CD4-positive, alpha-beta T cell treated with Interferon gamma for 1 hour (primary cell): ENCODE measurements at regions not wholly inside any gene's neighbourhood (a gene's known extent, or its start where the extent isn't known, plus 50 kb on each side); places are given as distances from the start of the nearest gene placed in this dataset.
A peak's percentile ranks its signal among the peaks of the same experiment; 100 is the strongest.

Source experiments
- DNase-seq: peaks from one replicate; pipeline ENCODE4 v3.0.0-alpha.2; 2020

DNA sequence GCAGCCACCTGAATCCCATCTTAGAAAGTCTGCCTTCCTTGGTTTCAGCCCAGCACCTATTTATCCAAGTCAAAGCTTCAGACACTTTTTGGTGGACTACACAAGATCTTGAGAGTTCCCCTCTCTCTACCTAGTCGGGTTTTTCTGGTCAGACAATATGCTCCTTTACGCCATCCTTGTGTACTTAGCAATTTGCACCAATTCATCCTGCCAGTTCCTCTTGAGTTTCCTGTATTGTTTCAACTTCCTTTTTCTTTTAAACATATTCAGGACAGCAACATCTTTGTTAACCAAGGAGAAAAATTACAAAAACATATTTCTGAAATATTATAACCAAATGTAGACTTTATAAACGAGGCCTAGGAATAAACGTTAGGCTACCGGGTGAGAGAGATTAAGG is 368.2 kb upstream of the CADM1 start:
- no peak for DNase-seq

DNA sequence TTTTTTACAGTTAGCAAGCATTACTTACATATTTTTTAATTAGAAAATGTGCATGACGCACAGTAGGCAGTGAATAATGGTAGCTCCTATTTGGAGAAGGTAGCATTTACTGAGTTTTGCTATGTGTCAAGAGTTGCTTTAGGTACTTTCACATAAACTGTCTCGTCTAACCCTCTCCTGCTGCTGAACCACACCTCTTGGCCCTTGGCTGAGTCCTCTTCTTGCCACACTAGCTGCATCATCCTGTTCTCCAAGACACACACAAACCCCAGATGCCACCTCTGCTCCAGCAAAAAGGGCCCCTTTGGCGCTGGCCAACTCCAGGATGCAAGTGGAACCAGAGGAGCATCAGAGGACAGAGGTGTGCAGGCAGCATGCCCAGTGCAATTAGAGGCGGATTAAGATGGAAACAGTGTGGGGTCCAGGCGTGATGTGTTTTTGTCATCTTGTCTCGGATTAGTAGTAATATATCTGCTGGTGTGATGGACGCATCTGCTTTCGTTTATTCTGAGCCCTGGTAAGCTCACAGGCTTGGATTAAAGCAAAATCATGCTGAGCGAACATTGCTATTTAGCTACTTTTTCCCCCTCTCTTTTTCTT is 367.0 kb upstream of the CADM1 start:
- no peak for DNase-seq

DNA sequence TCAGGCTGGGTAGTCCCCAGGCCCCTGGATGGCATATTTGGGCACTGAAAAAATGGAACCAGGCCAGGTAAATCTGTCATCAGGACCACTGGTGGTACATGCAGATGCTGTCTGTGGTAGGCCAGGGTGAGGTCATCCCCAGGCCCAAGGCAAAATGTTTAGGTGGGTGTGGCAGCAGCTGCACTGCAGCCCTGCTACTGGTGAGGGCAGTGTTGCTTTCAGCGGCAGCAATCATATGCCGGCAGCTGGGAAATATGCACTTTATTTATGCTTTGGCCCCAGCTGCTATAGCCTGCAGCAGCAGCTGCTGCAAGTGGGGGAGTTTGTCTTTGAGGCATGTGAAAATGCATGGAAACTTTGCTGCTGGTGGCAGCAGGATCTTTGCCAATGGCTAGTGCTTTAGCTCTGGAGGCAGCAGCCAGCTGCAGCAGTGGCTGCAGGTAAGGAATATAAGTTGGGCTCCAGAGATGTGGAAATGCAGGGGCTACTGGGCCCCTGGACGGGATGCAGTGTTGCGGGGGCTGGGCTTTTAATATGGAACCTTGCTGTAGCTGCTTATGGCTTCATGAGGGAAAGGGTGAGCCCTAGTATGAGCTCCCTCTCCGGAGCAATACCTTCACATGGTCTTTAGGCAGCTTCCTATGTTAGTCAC is 365.7 kb upstream of the CADM1 start:
- peak; percentile 8 for DNase-seq

DNA sequence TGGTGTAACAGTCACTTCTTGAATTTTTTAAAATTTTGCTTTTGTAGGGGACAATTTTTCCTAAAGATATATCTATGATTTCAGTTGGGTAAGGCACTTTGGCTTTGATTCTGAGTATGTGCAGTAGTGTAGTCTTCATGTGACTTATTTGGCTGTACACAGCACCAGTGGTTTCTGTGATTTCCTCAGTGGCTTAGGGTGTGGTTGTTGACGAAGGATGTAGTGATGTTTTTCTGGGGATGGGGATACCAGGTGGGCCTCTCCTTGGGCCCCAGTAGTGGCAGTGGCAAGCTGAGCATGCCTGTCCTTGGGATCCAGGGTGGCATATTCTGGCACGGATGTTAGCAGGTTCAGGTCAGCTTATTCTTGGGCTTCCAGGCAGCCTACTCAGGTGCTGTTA is 364.9 kb upstream of the CADM1 start:
- no peak for DNase-seq

DNA sequence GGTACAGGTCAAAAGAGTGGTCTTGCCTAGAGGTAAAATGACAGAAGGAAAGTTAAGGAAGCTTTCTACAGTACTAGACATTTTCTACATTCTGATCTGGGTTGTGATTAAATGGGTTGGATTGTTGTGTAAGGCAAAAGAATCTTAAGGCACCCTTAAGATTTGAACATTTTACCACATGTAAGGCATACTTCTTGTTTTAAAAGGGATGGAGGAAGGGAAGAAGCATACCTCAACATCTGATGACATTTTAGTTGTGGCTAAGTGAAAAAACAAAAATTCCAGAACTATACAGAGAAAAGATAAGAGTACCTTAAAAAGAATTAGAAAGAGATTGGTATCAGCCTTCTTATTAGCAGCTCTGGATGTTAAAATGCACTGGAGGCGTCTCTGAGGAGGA is 356.0 kb upstream of the CADM1 start:
- no peak for DNase-seq

DNA sequence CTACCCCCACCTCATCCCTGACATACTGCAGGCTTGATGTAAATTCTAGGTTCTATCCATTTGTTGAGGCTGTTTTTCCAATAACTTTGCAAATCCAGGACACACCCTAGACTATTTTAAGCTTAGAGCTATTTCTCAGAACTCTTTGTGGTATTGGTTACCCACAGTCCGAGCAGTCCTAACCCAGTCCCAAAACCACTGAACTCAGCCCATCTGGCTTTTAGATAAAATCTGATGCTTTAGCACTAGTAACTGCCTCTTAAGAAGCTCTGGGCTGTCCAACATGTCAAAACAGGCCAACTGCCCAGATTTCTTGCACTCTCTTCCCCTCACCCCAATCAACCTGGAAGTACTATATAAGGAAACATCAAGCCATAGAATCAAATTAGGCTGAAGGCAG is 344.4 kb upstream of the CADM1 start:
- no peak for DNase-seq

DNA sequence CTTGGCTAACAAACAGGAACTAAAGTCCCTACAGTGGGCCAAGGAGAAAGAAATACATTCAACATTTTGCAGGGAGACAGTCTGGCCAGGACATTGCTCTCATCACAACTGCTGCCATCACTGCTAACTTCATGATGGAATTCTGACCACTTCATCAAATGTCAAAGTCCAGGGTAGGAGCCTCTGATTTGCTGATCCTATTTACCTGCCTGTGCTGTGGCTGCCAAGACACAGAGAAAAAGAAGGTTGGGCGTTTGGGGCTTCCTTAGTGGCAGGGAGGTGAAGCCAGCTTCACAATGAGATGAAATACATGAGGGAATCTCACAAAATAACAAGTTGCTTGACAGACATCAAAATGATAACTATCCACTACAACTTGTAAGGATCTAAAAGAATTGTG is 343.9 kb upstream of the CADM1 start:
- no peak for DNase-seq

DNA sequence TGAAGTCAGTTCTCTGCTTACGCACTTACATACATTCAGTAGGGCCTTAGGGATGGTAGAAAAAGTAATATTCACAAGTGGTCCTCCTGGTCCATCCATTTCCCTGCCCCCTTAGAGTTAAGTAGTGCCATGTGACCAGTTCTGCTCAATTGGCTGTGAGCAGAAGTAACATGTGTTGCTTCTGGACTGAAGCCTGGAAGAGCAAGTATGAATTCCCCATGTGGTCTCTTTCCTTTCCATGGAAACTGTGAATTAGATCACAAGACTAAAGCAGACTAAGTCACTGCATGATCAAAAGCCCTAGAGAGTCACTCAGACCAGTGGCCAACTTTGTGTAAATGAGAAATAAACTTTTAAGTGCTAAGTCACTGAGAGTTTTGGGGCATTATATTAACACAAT is 341.7 kb upstream of the CADM1 start:
- DNase-seq, result no peak

DNA sequence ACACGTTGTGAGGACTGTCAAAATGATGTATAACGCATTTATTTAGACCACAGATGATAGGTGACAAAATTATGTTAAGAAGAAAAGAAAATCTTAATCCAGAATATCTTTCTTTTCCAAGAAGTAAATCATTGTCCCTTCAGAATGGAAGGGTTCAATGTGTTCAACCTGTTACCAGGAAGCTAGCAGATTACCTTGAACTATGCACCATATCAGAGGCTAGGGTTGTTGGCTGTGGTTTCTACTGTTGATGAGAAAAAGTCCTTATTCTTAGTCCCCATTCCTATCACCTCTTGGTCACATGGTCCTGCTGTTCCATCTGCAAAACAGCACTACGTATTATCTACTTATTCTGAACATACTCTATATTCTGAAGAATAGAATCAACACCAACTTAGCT is 339.5 kb upstream of the CADM1 start:
- no peak for DNase-seq

DNA sequence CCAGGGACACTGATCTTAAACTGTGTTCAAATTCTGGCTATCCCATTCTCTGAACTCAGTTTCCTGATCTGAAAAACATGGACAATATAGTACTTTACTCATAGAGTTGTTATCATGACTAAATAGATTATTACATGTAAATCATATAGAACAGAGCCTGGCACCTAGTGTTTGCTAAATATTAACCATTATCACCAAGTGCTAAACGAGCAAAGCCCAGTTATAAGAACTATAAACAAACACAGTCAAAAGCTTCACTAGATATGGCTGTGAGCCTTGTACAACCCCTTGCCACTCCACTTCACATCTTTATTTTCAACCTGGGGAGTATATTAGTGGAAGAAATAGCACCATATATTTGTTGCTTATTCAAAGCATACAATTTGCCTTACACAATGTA is 338.9 kb upstream of the CADM1 start:
- DNase-seq, result no peak

DNA sequence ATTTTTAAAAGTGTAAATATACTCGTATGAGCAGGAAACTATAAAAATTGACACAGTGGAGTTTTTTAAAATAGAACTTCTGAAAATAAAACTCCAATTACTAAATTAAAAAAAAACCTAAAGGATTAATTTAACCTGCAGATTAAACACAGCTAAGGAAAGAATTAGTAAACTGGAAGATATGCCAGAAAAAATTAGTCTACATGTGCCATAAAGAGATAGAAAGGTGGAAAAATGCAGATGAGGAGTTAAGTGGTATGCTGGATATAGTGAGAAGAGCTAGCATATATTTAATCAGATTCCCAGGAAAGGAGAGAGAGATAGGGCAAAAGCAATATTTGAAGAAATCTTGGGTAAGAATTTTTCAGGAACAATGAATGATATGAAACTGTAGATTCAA is 315.8 kb upstream of the CADM1 start:
- no peak for DNase-seq

DNA sequence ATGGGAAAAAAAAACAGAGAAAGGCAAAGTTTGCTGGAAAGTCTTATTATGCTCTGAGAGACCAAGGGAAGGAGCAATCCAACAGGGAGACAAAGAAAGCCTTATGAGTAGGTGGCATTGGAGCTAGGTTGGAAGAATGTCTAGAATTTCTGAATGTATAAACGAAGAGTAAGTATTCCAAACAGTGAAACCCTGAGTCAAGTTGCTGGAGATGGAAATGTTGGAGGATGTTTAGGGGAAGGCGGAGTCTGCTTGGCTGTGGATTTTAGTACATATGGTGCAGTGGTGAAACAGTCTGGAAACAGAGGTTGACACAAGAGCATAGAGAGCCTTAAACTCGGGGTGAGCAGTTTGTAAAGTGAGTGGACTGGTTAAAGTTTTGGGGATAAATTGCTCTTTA is 314.8 kb upstream of the CADM1 start:
- DNase-seq, result no peak

DNA sequence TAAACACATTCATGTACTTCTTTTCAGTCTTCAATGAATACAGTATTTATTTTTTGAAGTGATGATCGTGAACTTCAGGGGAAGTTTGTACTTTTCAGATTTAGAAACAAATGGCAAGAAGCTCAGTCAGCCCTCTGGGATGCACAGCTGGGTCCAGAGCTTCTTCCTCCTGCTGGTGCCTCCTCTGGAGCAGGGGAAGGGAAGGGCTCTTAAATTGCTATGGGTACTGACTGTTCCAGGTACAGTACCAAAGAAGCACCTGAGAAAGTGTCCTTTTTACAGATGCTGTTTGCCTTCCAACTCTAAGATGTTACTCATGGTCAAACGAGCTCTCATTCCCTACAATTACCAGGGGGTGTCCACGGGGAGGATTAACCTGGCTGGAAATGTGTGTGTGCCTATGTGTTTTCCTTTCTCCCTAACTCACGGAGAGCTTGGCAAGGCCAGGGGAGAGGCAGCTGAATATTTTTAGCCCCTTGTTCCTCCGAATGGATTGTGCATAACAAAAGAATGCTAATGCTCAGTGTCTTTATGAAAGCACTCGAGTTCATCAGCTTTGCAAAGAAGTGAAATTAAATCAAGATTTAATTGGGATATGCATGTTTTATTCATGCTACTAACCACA is 313.7 kb upstream of the CADM1 start:
- no peak for DNase-seq

DNA sequence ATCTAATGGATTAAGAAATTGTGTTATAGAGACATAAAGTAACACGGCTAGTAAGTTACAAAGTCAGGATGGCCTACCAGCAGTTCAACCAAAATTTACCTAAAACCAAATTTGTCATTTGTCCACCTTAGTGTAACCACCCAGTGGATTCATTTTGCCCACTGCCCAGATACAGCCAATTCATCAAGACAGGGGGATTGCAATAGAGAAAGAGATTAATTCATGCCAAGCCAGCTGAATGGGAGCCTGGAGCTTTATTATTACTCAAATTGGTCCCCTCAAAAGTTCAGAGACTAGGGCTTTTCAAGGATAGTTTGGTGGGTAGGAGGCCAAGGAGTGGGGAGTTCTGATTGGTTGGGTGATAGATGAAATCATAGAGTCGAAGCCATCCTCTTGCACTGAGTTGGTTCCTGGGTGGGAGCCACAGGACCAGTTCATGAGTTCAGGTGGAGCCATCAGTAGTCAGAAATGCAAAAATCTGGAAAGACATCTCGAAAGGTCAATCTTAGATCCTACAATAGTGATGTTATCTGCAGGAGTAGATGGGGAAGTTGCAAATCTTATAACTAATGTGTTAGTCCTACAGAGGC is 304.2 kb upstream of the CADM1 start:
- no peak for DNase-seq

DNA sequence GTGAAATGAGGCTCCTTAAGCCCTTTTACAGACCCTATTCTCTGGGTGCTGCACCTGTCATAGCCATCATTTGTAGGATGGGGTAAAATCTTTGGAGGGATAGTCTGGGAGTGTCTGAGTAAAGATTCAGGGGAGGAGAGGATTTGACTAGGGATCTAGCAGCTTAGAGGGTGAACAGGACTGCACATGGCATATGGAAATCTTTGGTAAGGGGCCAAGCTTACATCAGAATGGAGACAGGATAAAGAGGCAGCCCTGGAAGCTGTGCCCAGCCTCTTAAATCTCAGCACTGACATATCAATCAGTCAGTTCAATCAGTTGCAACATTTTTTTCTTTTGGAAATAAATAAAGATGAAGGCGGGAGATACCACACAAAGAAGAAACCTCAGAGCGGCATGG is 301.8 kb upstream of the CADM1 start:
- no peak for DNase-seq

DNA sequence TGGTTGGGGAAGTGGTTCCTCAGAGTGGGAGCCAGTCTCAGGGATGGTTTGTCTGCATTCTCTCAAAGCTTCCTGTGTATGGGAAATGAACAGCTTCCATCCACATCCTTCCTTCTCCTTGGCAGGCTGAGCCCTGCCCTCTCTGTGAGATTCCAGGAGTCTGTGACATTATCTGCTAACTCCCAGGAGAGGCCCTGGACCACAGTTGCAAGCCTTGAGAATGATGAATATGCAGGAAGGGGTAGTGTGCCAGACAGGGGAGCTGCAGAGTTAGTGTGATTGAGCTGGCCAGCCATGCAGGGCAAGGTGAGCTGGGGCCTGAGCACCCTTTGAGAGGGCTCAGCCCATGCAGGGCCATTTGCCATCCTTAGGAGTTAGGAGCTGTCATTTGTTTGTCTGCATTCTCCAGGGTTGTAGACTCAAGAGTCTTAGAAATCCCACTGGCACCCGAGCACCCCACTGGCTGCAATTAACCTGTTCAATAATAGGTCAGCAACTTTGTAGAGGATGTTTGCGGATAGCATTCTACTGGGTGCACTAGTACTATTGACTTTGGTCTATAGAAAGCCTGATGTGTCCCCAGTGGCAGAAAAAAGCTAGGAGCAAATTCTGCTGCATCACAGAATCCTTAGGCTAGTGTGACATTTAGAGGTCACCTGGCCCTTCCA is 299.0 kb upstream of the CADM1 start:
- DNase-seq, result no peak

DNA sequence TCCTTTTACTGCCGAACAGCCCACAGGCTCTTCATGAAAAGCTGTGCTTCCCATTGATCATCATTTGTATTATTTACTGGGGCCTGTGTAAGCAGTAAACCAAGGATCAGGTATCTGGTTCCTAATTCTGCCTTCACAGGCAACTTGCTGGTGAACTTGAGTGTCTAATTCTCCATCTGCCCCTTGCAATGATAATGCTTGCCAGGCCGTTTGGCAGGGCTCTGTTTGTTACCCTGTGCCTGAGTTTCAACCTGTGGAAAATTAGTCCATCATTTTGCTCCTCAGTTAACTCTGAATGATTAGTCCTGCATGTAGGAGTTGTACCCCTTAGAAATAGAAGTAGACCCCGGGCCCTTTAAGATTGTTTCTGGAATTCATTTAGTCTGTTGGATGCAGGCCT is 298.4 kb upstream of the CADM1 start:
- no peak for DNase-seq

DNA sequence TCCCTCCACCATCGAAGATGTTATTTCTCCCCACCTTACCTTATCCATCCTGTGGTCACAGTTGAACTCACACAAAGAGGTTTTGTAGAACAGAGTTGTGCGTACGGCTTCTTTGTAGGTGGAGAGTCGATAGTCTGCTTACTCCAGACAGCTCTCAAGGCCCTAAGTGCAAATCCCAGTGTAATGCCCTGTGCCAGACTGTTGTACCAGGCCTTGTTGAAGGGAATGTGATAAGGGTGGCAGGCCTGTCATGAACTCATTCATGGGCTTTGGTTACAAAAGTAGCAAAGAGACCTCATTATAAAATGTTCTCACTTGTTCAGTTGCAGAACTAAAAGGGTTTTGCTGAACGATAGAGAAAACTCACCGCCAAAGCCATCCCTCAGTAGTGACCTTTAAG is 288.7 kb upstream of the CADM1 start:
- DNase-seq, result no peak

DNA sequence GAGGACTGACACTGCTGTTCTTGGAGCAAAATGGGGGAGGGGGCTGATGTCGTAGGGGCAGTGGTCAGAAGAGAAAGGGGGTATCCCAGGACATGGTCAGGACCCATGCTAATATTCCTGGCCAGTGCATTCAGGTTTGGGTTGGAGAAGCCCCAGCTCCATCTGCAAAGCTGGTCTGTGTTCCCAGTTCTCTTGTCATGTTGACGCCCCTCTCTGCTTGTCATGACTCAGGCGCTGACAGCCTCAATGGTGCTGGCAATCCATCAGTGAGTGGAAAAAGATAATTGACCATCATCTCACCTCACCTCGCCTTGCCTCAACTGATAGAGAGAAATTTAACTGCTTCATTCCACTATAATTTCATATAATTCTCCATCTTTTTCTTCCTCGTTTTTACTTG is 283.1 kb upstream of the CADM1 start:
- DNase-seq, result no peak

DNA sequence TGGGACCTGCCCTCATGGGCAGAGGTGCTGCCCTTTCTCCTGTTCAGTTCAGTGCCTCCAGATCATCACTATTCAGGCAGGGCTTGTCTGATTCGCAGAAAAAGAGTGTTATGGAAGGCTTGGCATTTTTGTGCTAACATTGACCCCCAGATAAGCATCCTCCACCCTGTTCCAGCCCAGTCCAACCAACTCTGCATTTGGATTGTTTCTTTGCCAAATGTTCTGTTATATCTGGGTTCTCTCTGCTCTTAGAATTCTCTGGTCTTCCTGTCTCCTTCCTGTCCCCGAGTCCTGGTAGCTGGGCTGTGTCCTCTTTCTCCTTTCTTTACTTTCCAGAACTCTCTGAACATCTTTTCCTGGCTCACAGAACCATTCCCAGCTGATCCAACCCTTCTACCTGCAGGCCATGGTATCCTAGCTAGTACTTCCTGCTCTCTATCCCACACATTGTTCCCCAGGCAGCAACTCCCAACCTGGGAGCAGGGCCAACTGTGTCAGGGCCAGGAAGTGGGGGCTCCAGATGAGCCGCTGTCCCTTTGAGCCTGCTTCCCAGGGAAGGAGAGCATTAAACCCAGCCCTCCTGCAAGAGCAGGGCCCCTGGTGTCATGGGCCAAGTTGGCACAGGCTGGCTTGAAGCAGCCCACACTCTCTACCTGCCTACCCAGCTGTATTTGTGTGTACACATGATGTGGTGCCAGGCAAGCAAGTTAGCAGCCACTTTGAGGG is 280.7 kb upstream of the CADM1 start:
- DNase-seq, result no peak

DNA sequence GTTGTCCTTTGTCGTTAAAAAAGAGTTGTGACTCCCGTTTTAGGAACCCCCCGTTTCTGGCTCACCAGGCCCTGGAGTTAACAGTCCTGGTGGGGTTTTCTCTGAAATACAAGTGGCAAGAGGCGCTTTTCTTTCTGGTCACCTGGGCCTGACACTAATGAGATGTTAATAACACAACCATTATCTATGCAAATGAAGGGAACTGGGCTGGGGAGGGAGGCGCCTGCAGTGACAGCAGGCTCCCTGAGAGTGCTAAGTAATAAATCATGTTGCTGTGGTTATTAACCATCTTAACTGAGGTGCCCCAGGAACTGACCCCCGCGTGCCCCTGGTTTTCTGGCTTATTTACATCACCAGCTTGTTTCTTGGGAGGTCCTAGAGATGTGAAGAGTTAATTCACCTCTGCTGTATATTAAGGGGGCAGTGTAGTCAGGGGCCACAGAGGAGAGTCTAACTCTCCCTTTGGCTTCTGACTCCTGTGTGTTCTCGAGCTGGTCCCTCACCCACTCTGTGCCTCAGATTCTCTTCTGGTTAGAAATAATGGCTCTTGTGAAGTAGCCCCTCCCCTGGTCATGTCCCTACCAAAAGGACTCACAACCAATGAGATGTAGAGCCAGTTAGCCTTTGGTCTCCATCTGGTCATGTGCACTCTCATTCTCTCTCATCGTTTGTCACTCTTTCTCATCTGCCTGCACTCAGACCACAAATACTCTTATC is 276.6 kb upstream of the CADM1 start:
- no peak for DNase-seq

DNA sequence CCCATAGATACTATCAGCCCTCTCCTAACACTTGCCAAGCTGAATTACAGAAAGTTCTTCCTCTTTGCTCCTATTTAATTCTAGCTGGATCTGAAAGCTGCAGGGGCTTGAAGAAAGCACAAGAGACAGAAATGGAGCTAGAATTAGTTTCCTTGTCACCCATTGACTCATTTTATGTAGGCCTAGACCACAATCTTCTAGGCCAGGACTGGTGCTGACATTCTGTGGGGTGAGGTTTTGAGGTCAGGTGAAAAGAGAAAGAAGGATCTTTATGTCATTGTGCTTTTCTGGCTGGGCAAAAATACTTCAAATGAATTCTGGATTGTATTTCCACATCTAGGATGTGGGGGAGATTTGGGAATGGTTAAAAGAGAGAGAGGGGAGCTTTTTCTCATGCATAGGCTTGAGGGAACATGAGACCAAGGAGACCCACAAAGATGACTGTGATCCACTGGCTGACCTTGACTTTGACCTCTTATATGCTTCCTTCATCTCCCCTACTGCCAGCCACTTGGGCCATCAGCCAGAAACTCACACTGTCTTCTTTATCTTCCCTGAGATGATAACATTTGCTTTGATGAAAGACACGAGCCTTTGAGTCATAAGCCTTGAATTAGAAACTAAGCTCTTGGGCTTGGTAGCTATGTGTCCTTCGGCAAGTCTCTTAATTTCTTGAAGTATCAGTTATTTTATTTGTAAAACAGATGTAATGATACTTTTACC is 274.9 kb upstream of the CADM1 start:
- DNase-seq, result no peak
